Neuronal stem cell (in vitro differentiated cells): ENCODE measurements at regions not wholly inside any gene's neighbourhood (a gene's known extent, or its start where the extent isn't known, plus 50 kb on each side); places are given as distances from the start of the nearest gene placed in this dataset.

Experiments used
- DNase-seq: peaks from one replicate; pipeline ENCODE4 v3.0.0-alpha.2; 2013; ENCODE audit warnings: low spot score
- H2AFZ ChIP-seq: one replicate; pipeline ENCODE4 v1.6.1; 2013; ENCODE audit warnings: mild to moderate bottlenecking, low read length, inconsistent platforms
- H2AK5ac ChIP-seq: 2 replicates; pipeline ENCODE4 v1.6.1; 2013; ENCODE audit warnings: low read depth, mild to moderate bottlenecking, inconsistent platforms, low read length, moderate library complexity, mixed read lengths
- H2BK120ac ChIP-seq: 2 replicates; pipeline ENCODE4 v1.6.1; 2013; ENCODE audit warnings: low read depth, mild to moderate bottlenecking, inconsistent platforms, low read length, moderate library complexity, mixed read lengths
- H2BK12ac ChIP-seq: one replicate; pipeline ENCODE4 v1.6.1; 2013; ENCODE audit warnings: low read length, inconsistent platforms
- H2BK15ac ChIP-seq: 2 replicates; pipeline ENCODE4 v1.6.1; 2013; ENCODE audit warnings: mild to moderate bottlenecking, low read length, inconsistent platforms, mixed read lengths
- H2BK5ac ChIP-seq: one replicate; pipeline ENCODE4 v1.6.1; 2013; ENCODE audit warnings: inconsistent platforms, mild to moderate bottlenecking, low read length, moderate library complexity
- H3K14ac ChIP-seq: one replicate; pipeline ENCODE4 v1.6.1; 2013; ENCODE audit warnings: low read length, inconsistent platforms
- H3K18ac ChIP-seq: 2 replicates; pipeline ENCODE4 v1.6.1; 2013; ENCODE audit warnings: low read length, inconsistent platforms
- H3K23ac ChIP-seq: 2 replicates; pipeline ENCODE4 v1.6.1; 2013; ENCODE audit warnings: low read depth, mild to moderate bottlenecking, mixed read lengths, low read length, inconsistent platforms; ENCODE audit not compliant: poor library complexity
- H3K27ac ChIP-seq: replicated peaks from 3 replicates; pipeline ENCODE4 v1.5.1; 2013; ENCODE audit warnings: low read length, inconsistent platforms
- H3K27me3 ChIP-seq, 3 experiments: 2 replicates each; pipeline ENCODE4 v1.6.1; 2013; ENCODE audit warnings: low read length in 3 of 3, mild to moderate bottlenecking in 2 of 3, inconsistent platforms in 1 of 3, low read depth in 1 of 3, mixed read lengths in 1 of 3, moderate library complexity in 1 of 3; ENCODE audit not compliant: control insufficient read depth in 3 of 3, insufficient read depth in 3 of 3
- H3K36me3 ChIP-seq, 2 donors: replicated peaks in 1 of 2; 2 replicates each; pipeline ENCODE4 v1.6.1; 2013; ENCODE audit warnings: low read length in 2 of 2; ENCODE audit not compliant: control insufficient read depth in 2 of 2, insufficient read depth in 2 of 2
- H3K4ac ChIP-seq: 2 replicates; pipeline ENCODE4 v1.6.1; 2013; ENCODE audit warnings: inconsistent platforms, mild to moderate bottlenecking, low read length, moderate library complexity
- H3K4me1 ChIP-seq, 2 donors: 1 replicate in 1 of 2; 2 replicates in 1 of 2; pipeline ENCODE4 v1.6.1; 2013; ENCODE audit warnings: low read length in 2 of 2, low read depth in 1 of 2; ENCODE audit not compliant: control insufficient read depth in 2 of 2, insufficient read depth in 1 of 2
- H3K4me2 ChIP-seq: one replicate; pipeline ENCODE4 v1.6.1; 2013; ENCODE audit warnings: mild to moderate bottlenecking, low read length, inconsistent platforms; ENCODE audit not compliant: insufficient read depth, poor library complexity, severe bottlenecking
- H3K4me3 ChIP-seq, 2 donors: 2 replicates each; pipeline ENCODE4 v1.5.1; 2013; ENCODE audit warnings: low read length in 2 of 2, mild to moderate bottlenecking in 2 of 2, inconsistent platforms in 1 of 2, moderate library complexity in 1 of 2
- H3K79me1 ChIP-seq: one replicate; pipeline ENCODE4 v1.6.1; 2013; ENCODE audit warnings: low read depth, mild to moderate bottlenecking, inconsistent platforms, low read length, moderate library complexity
- H3K9ac ChIP-seq: one replicate; pipeline ENCODE4 v1.6.1; 2013; ENCODE audit warnings: mild to moderate bottlenecking, low read depth, low read length, inconsistent platforms; ENCODE audit not compliant: poor library complexity
- H3K9me3 ChIP-seq, 2 donors: replicated peaks in 1 of 2; 2 replicates each; pipeline versions ENCODE3 to v1.6.1; 2013; ENCODE audit warnings: low read length in 2 of 2, mild to moderate bottlenecking in 2 of 2, inconsistent platforms in 1 of 2, low read depth in 1 of 2, mixed read lengths in 1 of 2, moderate library complexity in 1 of 2; ENCODE audit not compliant: control insufficient read depth in 2 of 2, insufficient read depth in 1 of 2
- H4K8ac ChIP-seq: one replicate; pipeline ENCODE4 v1.6.1; 2013; ENCODE audit warnings: low read depth, mild to moderate bottlenecking, inconsistent platforms, low read length, moderate library complexity
- H4K91ac ChIP-seq: one replicate; pipeline ENCODE4 v1.6.1; 2013; ENCODE audit warnings: low read length, low read depth, mild to moderate bottlenecking, inconsistent platforms; ENCODE audit not compliant: poor library complexity
- WGBS, 2 donors: extraction: QIAGEN DNeasy Blood & Tissue Kit; methylation state at CpG; one replicate each; pipeline ENCODE4 v1.1.7; 2013; ENCODE audit warnings: missing lambda C conversion rate in 2 of 2, mixed read lengths in 1 of 2; ENCODE audit not compliant: insufficient read length in 2 of 2, insufficient replicate concordance in 1 of 2; ENCODE audit errors: extremely low coverage in 2 of 2; 5-methylcytosine and 5-hydroxymethylcytosine counted together

DNA sequence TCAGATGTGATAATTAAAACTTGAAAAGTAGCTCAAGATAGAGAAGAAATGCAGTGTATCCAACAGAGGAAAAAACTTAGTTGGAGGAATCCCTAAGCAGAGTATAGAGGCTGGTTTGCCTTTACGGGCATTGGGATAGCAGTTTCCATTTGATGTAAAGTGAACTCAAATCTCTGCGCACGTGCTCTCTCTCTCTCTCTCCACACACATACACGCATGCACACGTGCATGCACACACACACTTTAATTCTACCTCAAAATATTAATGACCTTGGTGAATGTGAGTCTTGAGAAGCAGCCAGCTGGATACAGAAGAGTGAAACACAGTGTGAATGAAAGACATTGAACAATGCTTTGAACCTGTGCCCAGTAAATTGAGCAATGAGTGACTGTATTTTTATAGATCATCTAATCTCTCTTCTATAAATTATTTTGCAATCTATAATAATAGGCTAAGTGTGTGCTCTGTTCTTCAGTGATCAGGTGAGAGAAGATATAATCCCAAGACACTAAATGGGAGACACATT is 247.7 kb upstream of the FAM83B start:
- H4K91ac ChIP-seq, result no peak overlapping the region
- H3K4ac ChIP-seq, result no peak overlapping the region
- H3K4me3 ChIP-seq, result no peak overlapping the region
- no peaks in the 10 kb centered on the region for H3K9me3 ChIP-seq
- no peak overlapping the region for H3K18ac ChIP-seq
- no peak overlapping the region for H2AFZ ChIP-seq
- no peak overlapping the region for H3K23ac ChIP-seq
- H3K4me1 ChIP-seq, result peaks cover 0 to 3% of the 10 kb centered on the region in 2 donors
- no CpG with 5 or more reads among the region's 5 CpGs for WGBS, 2 donors
- H2AK5ac ChIP-seq, result no peak overlapping the region
- no peak overlapping the region for H3K9ac ChIP-seq
- no peak overlapping the region for H2BK12ac ChIP-seq
- H3K4me2 ChIP-seq, result no peak overlapping the region
- no peaks in the 10 kb centered on the region for H3K79me1 ChIP-seq
- no peak overlapping the region for H3K27ac ChIP-seq
- no peak overlapping the region for H2BK15ac ChIP-seq
- H3K27me3 ChIP-seq, result no peaks in the 10 kb centered on the region
- H4K8ac ChIP-seq, result no peak overlapping the region
- no peak overlapping the region for H2BK5ac ChIP-seq
- no peak overlapping the region for H2BK120ac ChIP-seq
- no peak for DNase-seq
- no peak overlapping the region for H3K14ac ChIP-seq
- H3K36me3 ChIP-seq, result no peaks in the 10 kb centered on the region

DNA sequence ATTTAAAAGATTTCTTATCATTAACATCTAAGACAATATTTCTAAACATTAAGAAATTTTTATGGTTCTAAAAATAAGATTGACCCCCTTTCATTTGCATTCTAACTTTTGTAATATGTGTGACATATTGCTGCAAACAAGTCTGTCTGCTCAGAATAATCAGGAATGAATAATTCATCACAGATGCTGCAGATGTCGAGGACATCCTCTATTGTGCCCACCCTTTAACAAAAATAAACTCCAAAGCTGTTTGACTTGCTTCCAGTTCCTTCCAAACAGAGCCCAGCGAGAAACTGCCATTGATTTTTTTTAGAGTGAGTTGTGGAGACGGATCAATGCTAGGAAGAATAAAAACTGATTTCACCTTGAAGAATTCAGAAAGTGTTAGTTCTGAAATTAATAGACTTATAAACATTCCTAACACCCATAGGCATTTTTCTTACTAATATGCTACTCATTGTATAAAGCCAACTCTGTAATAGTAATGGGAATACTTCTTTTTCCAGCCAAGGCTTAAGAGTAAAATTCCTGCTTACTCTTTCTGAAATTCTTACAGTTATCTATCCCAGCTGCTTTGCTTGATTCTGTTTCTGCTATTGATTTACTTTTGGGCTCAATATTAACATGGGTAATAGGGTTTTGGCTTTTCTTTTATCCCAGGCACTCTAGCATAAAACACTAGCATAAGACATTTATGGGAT is 244.8 kb upstream of the FAM83B start:
- Histone ChIP-seq H3K9ac (no peak overlapping the region), H2BK120ac (no peak overlapping the region), H2BK12ac (no peak overlapping the region), H2BK15ac (no peak overlapping the region), H2AFZ (no peak overlapping the region), H3K18ac (no peak overlapping the region), H2BK5ac (no peak overlapping the region), H3K4me3 (no peak overlapping the region), H3K23ac (no peak overlapping the region), H3K27me3 (no peaks in the 10 kb centered on the region), H4K91ac (no peak overlapping the region), H3K36me3 (no peaks in the 10 kb centered on the region), H3K27ac (no peak overlapping the region), H3K14ac (no peak overlapping the region), H3K4me1 (peaks cover 0 to 3% of the 10 kb centered on the region in 2 donors), H3K4ac (no peak overlapping the region), H3K9me3 (no peaks in the 10 kb centered on the region), H2AK5ac (no peak overlapping the region), H4K8ac (no peak overlapping the region), H3K79me1 (no peaks in the 10 kb centered on the region), H3K4me2 (no peak overlapping the region)
- no CpG with 5 or more reads among the region's 3 CpGs for WGBS, 2 donors
- DNase-seq, result no peak

DNA sequence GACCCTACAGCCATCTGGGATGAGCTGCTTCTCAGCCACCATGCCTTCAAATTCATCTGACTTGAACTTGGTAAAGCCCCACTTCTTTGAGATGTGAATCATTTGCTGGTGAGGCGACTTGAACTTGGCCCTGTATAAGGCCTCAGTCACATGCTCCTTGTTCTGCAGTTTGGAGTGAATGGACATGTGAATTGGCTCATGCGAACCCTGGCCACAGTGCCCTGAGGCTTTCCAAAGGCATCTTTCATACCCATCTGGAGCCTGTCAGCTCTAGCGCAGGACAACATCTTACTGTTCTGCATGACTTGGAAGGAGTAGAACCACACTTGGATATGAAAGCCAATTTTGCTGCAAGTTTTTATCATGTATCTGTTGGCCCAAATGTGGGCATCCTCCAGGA is 244.0 kb upstream of the FAM83B start:
- no peaks in the 10 kb centered on the region for H3K9me3 ChIP-seq
- no peak overlapping the region for H3K9ac ChIP-seq
- no peak overlapping the region for H2AK5ac ChIP-seq
- H3K4ac ChIP-seq, result no peak overlapping the region
- no peak overlapping the region for H3K23ac ChIP-seq
- no peaks in the 10 kb centered on the region for H3K36me3 ChIP-seq
- no peaks in the 10 kb centered on the region for H3K27me3 ChIP-seq
- no peak overlapping the region for H3K4me3 ChIP-seq
- H2BK12ac ChIP-seq, result no peak overlapping the region
- no peak overlapping the region for H2BK5ac ChIP-seq
- H4K91ac ChIP-seq, result no peak overlapping the region
- no peak overlapping the region for H3K18ac ChIP-seq
- no peak overlapping the region for H3K27ac ChIP-seq
- H3K4me2 ChIP-seq, result no peak overlapping the region
- no peaks in the 10 kb centered on the region for H3K79me1 ChIP-seq
- H3K14ac ChIP-seq, result no peak overlapping the region
- no peak overlapping the region for H2AFZ ChIP-seq
- no peak overlapping the region for H4K8ac ChIP-seq
- peaks cover 0 to 3% of the 10 kb centered on the region in 2 donors for H3K4me1 ChIP-seq
- no peak overlapping the region for H2BK15ac ChIP-seq
- no peak for DNase-seq
- no CpG with 5 or more reads among the region's 3 CpGs for WGBS, 2 donors
- no peak overlapping the region for H2BK120ac ChIP-seq

- DNase-seq, result no peak
- Histone ChIP-seq H2BK15ac (no peak overlapping the region), H3K14ac (no peak overlapping the region), H3K18ac (no peak overlapping the region), H3K4me2 (no peak overlapping the region), H2AFZ (no peak overlapping the region), H3K36me3 (no peaks in the 10 kb centered on the region), H3K79me1 (no peaks in the 10 kb centered on the region), H3K27me3 (no peaks in the 10 kb centered on the region), H4K91ac (no peak overlapping the region), H3K9ac (no peak overlapping the region), H2AK5ac (no peak overlapping the region), H4K8ac (no peak overlapping the region), H2BK12ac (no peak overlapping the region), H3K4me1 (no peaks in the 10 kb centered on the region), H3K4me3 (no peak overlapping the region), H2BK120ac (no peak overlapping the region), H3K23ac (no peak overlapping the region), H3K27ac (no peak overlapping the region), H3K9me3 (no peaks in the 10 kb centered on the region), H2BK5ac (no peak overlapping the region), H3K4ac (no peak overlapping the region)
Measured at GRCh38 chr6:54609981-54610380, 236.6 kb upstream of the FAM83B start.
